Right kidney (tissue), 1 donor: ENCODE measurements at regions not wholly inside any gene's neighbourhood (a gene's known extent, or its start where the extent isn't known, plus 50 kb on each side); places are given as distances from the start of the nearest gene placed in this dataset.

Source experiments
- DNase-seq: peaks from one replicate; pipeline ENCODE4 v3.0.0-alpha.2; 2016

GRCh38 chr17:83178533-83179304 is 99.3 kb downstream of the METRNL start:
- DNase-seq, result peak; percentile 55

GRCh38 chr17:83179374-83179773 is 100.0 kb downstream of the METRNL start:
- no peak for DNase-seq

GRCh38 chr17:83179811-83180210 is 100.4 kb downstream of the METRNL start:
- DNase-seq, result no peak

GRCh38 chr17:83180264-83180995 is 101.0 kb downstream of the METRNL start:
- DNase-seq, result no peak

- DNase-seq, result no peak
Measured at GRCh38 chr17:83180996-83181481, 101.6 kb downstream of the METRNL start.

- DNase-seq, result no peak
Measured at GRCh38 chr17:83181991-83182619, 102.7 kb downstream of the METRNL start.

- no peak for DNase-seq
Measured at GRCh38 chr17:83182620-83183101, 103.3 kb downstream of the METRNL start.

GRCh38 chr17:83183145-83183948 is 103.9 kb downstream of the METRNL start:
- DNase-seq, result no peak

GRCh38 chr17:83183951-83184506 is 104.6 kb downstream of the METRNL start:
- no peak for DNase-seq

GRCh38 chr17:83185023-83186002 is 105.9 kb downstream of the METRNL start:
- no peak for DNase-seq

- DNase-seq, result no peak
Measured at GRCh38 chr17:83186226-83186625, 106.8 kb downstream of the METRNL start.

- DNase-seq, result no peak
Measured at GRCh38 chr17:83186751-83187421, 107.5 kb downstream of the METRNL start.

- no peak for DNase-seq
Measured at GRCh38 chr17:83187782-83188311, 108.4 kb downstream of the METRNL start.

GRCh38 chr17:83189044-83190003 is 109.9 kb downstream of the METRNL start:
- DNase-seq, result no peak

- peak; percentile 60 for DNase-seq
Measured at GRCh38 chr17:83190004-83190385, 110.6 kb downstream of the METRNL start.

- no peak for DNase-seq
Measured at GRCh38 chr17:83190601-83191387, 111.4 kb downstream of the METRNL start.

- DNase-seq, result no peak
Measured at GRCh38 chr17:83191388-83192160, 112.2 kb downstream of the METRNL start.
